Left ventricle myocardium inferior (tissue), 1 donor: ENCODE measurements at regions not wholly inside any gene's neighbourhood (a gene's known extent, or its start where the extent isn't known, plus 50 kb on each side); places are given as distances from the start of the nearest gene placed in this dataset.

Experiments used
- DNase-seq: peaks from one replicate; pipeline ENCODE4 v3.0.0-alpha.2; 2020
- H3K27ac ChIP-seq: fragments of 200-600 bp; replicated peaks from 2 replicates; pipeline ENCODE4 v1.8.0; 2021
- H3K27me3 ChIP-seq: fragments of 200-600 bp; 2 replicates; pipeline ENCODE4 v1.8.0; 2021; ENCODE audit warnings: low read depth
- H3K36me3 ChIP-seq: fragments of 200-600 bp; 2 replicates; pipeline ENCODE4 v1.8.0; 2021
- H3K4me1 ChIP-seq: fragments of 200-600 bp; 2 replicates; pipeline ENCODE4 v1.8.0; 2021
- H3K4me3 ChIP-seq: fragments of 200-600 bp; 2 replicates; pipeline ENCODE4 v1.8.0; 2021; ENCODE audit warnings: mild to moderate bottlenecking, moderate library complexity
- H3K9me3 ChIP-seq: fragments of 200-600 bp; replicated peaks from 2 replicates; pipeline ENCODE4 v1.8.0; 2021
- CTCF ChIP-seq: fragments of 200-600 bp; IDR thresholded peaks from 2 replicates; pipeline ENCODE4 v1.8.0; 2021; ENCODE audit warnings: antibody characterized with exemption, mild to moderate bottlenecking, borderline replicate concordance
- intact Hi-C: fragments of 100-400 bp; cut with micrococcal nuclease; formaldehyde crosslinking; loops from one replicate; pipeline ENCODE4 v1.11.0; 2022
- donor health status: DM: no; HTN: yes; CAD: no; lungs with severe emphysema.

- DNase-seq = no peak
- H3K27ac ChIP-seq = no peak overlapping the region
- H3K36me3 ChIP-seq = no peaks in the 10 kb centered on the region
- H3K27me3 ChIP-seq = no peaks in the 10 kb centered on the region
- no peak overlapping the region for H3K4me3 ChIP-seq
- no peak for TF ChIP-seq CTCF
- H3K9me3 ChIP-seq = peaks cover 3% of the 10 kb centered on the region
- intact Hi-C loops = no loop called here
- H3K4me1 ChIP-seq = no peaks in the 10 kb centered on the region
These were observed 808.1 kb upstream of the USP15 start for GRCh38 chr12:61452076-61452475.

- Histone ChIP-seq H3K27me3 (no peaks in the 10 kb centered on the region), H3K4me3 (no peak overlapping the region), H3K36me3 (no peaks in the 10 kb centered on the region), H3K9me3 (peaks cover 28% of the 10 kb centered on the region), H3K27ac (no peak overlapping the region), H3K4me1 (no peaks in the 10 kb centered on the region)
- intact Hi-C loops = no loop called here
- TF ChIP-seq CTCF = no peak
- no peak for DNase-seq
These were observed 772.5 kb upstream of the USP15 start for GRCh38 chr12:61487728-61488127.

GRCh38 chr12:61490526-61491498 is 769.4 kb upstream of the USP15 start:
- no peaks in the 10 kb centered on the region for H3K27me3 ChIP-seq
- no peak overlapping the region for H3K27ac ChIP-seq
- no peak overlapping the region for H3K4me3 ChIP-seq
- no peaks in the 10 kb centered on the region for H3K4me1 ChIP-seq
- no peak for TF ChIP-seq CTCF
- no peak for DNase-seq
- H3K36me3 ChIP-seq = no peaks in the 10 kb centered on the region
- peaks cover 17% of the 10 kb centered on the region for H3K9me3 ChIP-seq
- intact Hi-C loops = no loop called here

- H3K36me3 ChIP-seq = no peaks in the 10 kb centered on the region
- intact Hi-C loops = no loop called here
These were observed 758.0 kb upstream of the USP15 start for GRCh38 chr12:61502179-61502578.

GRCh38 chr12:61504396-61505080 is 755.7 kb upstream of the USP15 start:
- H3K4me1 ChIP-seq = no peaks in the 10 kb centered on the region
- no peak overlapping the region for H3K27ac ChIP-seq
- DNase-seq = no peak
- intact Hi-C loops = no loop called here
- H3K36me3 ChIP-seq = no peaks in the 10 kb centered on the region
- H3K9me3 ChIP-seq = no peaks in the 10 kb centered on the region
- TF ChIP-seq CTCF = no peak
- no peaks in the 10 kb centered on the region for H3K27me3 ChIP-seq
- no peak overlapping the region for H3K4me3 ChIP-seq

More at GRCh38 chr12:61502179-61502578, 758.0 kb upstream of the USP15 start:
- no peak for TF ChIP-seq CTCF
- H3K9me3 ChIP-seq = no peaks in the 10 kb centered on the region
- H3K27ac ChIP-seq = no peak overlapping the region
- no peaks in the 10 kb centered on the region for H3K27me3 ChIP-seq
- H3K4me3 ChIP-seq = no peak overlapping the region
- no peaks in the 10 kb centered on the region for H3K4me1 ChIP-seq
- no peak for DNase-seq
